Endothelial cell (in vitro differentiated cells): ENCODE measurements at regions not wholly inside any gene's neighbourhood (a gene's known extent, or its start where the extent isn't known, plus 50 kb on each side); places are given as distances from the start of the nearest gene placed in this dataset.

Experiments
- DNase-seq: peaks from one replicate; pipeline ENCODE4 v3.0.0; 2021; ENCODE audit warnings: low spot score
- H3K27ac Mint-ChIP-seq: one replicate; pipeline ENCODE4 v1.8.0; 2021; ENCODE audit warnings: mixed read lengths, inconsistent platforms; ENCODE audit not compliant: unreplicated experiment
- H3K27me3 Mint-ChIP-seq: one replicate; pipeline ENCODE4 v1.8.0; 2021; ENCODE audit warnings: mild to moderate bottlenecking, moderate library complexity, mixed read lengths, inconsistent platforms; ENCODE audit not compliant: unreplicated experiment
- H3K36me3 Mint-ChIP-seq: one replicate; pipeline ENCODE4 v1.8.0; 2021; ENCODE audit warnings: mild to moderate bottlenecking, low read depth, mixed read lengths, inconsistent platforms; ENCODE audit not compliant: unreplicated experiment
- H3K4me1 Mint-ChIP-seq: one replicate; pipeline ENCODE4 v1.8.0; 2021; ENCODE audit warnings: mild to moderate bottlenecking, mixed read lengths, inconsistent platforms; ENCODE audit not compliant: unreplicated experiment
- H3K4me3 Mint-ChIP-seq: one replicate; pipeline ENCODE4 v1.8.0; 2021; ENCODE audit warnings: mild to moderate bottlenecking, mixed read lengths, inconsistent platforms; ENCODE audit not compliant: unreplicated experiment
- H3K9me3 Mint-ChIP-seq: one replicate; pipeline ENCODE4 v1.8.0; 2021; ENCODE audit warnings: mixed read lengths, inconsistent platforms; ENCODE audit not compliant: unreplicated experiment
- CTCF ChIP-seq: fragments of 200-600 bp; sonication (generic); IDR thresholded peaks from one replicate; pipeline ENCODE4 v1.5.0; 2021; ENCODE audit warnings: antibody characterized with exemption; ENCODE audit not compliant: unreplicated experiment

- Mint-ChIP-seq H3K9me3 (no peaks in the 10 kb centered on the region), H3K36me3 (no peaks in the 10 kb centered on the region), H3K4me1 (no peaks in the 10 kb centered on the region), H3K27me3 (no peaks in the 10 kb centered on the region), H3K4me3 (no peak overlapping the region), H3K27ac (no peak overlapping the region)
- no peak for TF ChIP-seq CTCF
- DNase-seq: no peak
Measured at GRCh38 chr18:58813105-58813504, 51.6 kb upstream of the ZNF532 start.

- no peak for TF ChIP-seq CTCF
- no peak overlapping the region for H3K27ac Mint-ChIP-seq
Measured at GRCh38 chr18:58813561-58814225, 51.0 kb upstream of the ZNF532 start.

GRCh38 chr18:58814317-58814716 lies 50.4 kb upstream of the ZNF532 start:
- Mint-ChIP-seq H3K4me3 (no peak overlapping the region), H3K36me3 (no peaks in the 10 kb centered on the region), H3K27me3 (no peaks in the 10 kb centered on the region), H3K27ac (no peak overlapping the region), H3K4me1 (no peaks in the 10 kb centered on the region), H3K9me3 (no peaks in the 10 kb centered on the region)
- TF ChIP-seq CTCF: no peak
- DNase-seq: no peak

More at GRCh38 chr18:58813561-58814225, 51.0 kb upstream of the ZNF532 start:
- DNase-seq: no peak
- no peaks in the 10 kb centered on the region for H3K4me1 Mint-ChIP-seq
- no peaks in the 10 kb centered on the region for H3K27me3 Mint-ChIP-seq
- no peaks in the 10 kb centered on the region for H3K36me3 Mint-ChIP-seq
- no peak overlapping the region for H3K4me3 Mint-ChIP-seq
- H3K9me3 Mint-ChIP-seq: no peaks in the 10 kb centered on the region
